GM23338 (cell line): ENCODE measurements at regions not wholly inside any gene's neighbourhood (a gene's known extent, or its start where the extent isn't known, plus 50 kb on each side); places are given as distances from the start of the nearest gene placed in this dataset.

Experiments
- ATAC-seq: fragments of 200-7000 bp; cut with Tn5 transposase; 3 replicates; pipeline ENCODE4 v1.9.1; 2020
- DNase-seq: peaks from one replicate; pipeline ENCODE4 v3.0.0-alpha.2; 2015; ENCODE audit warnings: low spot score
- H2AFZ ChIP-seq: fragments of 200-600 bp; sonication (generic); 2 replicates; pipeline ENCODE4 v1.8.0; 2016; ENCODE audit warnings: antibody characterized with exemption, mild to moderate bottlenecking, moderate library complexity
- H3F3A ChIP-seq: fragments of 200-600 bp; sonication (generic); replicated peaks from 2 replicates; pipeline ENCODE4 v1.8.0; 2017; ENCODE audit warnings: antibody characterized with exemption, mixed run types, low read depth
- H3K27ac ChIP-seq: fragments of 200-600 bp; sonication (generic); 2 replicates; pipeline ENCODE4 v1.6.1; 2016; ENCODE audit warnings: low read depth
- H3K27me3 ChIP-seq: fragments of 200-600 bp; sonication (generic); 2 replicates; pipeline ENCODE4 v1.8.0; 2016; ENCODE audit warnings: mild to moderate bottlenecking, mixed run types, moderate library complexity; ENCODE audit not compliant: insufficient read depth
- H3K36me3 ChIP-seq: fragments of 200-600 bp; sonication (generic); 2 replicates; pipeline ENCODE4 v1.8.0; 2016; ENCODE audit warnings: mild to moderate bottlenecking; ENCODE audit not compliant: insufficient read depth
- H3K4me1 ChIP-seq: fragments of 200-600 bp; sonication (generic); 2 replicates; pipeline ENCODE4 v1.8.0; 2016; ENCODE audit warnings: mild to moderate bottlenecking, moderate library complexity; ENCODE audit not compliant: insufficient read depth
- H3K4me2 ChIP-seq: fragments of 200-600 bp; sonication (generic); 2 replicates; pipeline ENCODE4 v1.7.1; 2017; ENCODE audit warnings: mixed run types
- H3K4me3 ChIP-seq: fragments of 200-600 bp; sonication (generic); 2 replicates; pipeline ENCODE4 v1.6.1; 2016; ENCODE audit warnings: mixed run types
- H3K79me2 ChIP-seq: fragments of 200-600 bp; sonication (generic); replicated peaks from 2 replicates; pipeline ENCODE4 v1.8.0; 2017; ENCODE audit warnings: mild to moderate bottlenecking; ENCODE audit not compliant: insufficient read depth
- H3K9me2 ChIP-seq: fragments of 200-600 bp; sonication (generic); 2 replicates; pipeline ENCODE4 v1.8.0; 2017; ENCODE audit not compliant: insufficient read depth
- H4K20me1 ChIP-seq: fragments of 200-600 bp; sonication (generic); replicated peaks from 2 replicates; pipeline ENCODE4 v1.8.0; 2017; ENCODE audit warnings: mild to moderate bottlenecking; ENCODE audit not compliant: insufficient read depth
- H3K27ac Mint-ChIP-seq: 2 replicates; pipeline ENCODE4 v1.8.0; 2020; ENCODE audit warnings: inconsistent platforms, mild to moderate bottlenecking, moderate library complexity, mixed read lengths
- H3K27me3 Mint-ChIP-seq: 3 replicates; pipeline ENCODE4 v1.8.0; 2022; ENCODE audit warnings: low read depth, mild to moderate bottlenecking, moderate library complexity, mixed read lengths, inconsistent platforms; ENCODE audit not compliant: insufficient read depth, poor library complexity
- H3K36me3 Mint-ChIP-seq: 3 replicates; pipeline ENCODE4 v1.8.0; 2021; ENCODE audit warnings: low read depth, mild to moderate bottlenecking, inconsistent platforms, moderate library complexity, mixed read lengths
- H3K4me1 Mint-ChIP-seq: 3 replicates; pipeline ENCODE4 v1.8.0; 2020; ENCODE audit warnings: mild to moderate bottlenecking, inconsistent platforms, mixed read lengths
- H3K4me3 Mint-ChIP-seq: 3 replicates; pipeline ENCODE4 v1.8.0; 2021; ENCODE audit warnings: moderate library complexity, mild to moderate bottlenecking, inconsistent platforms, mixed read lengths
- H3K9me3 Mint-ChIP-seq: 3 replicates; pipeline ENCODE4 v1.8.0; 2020; ENCODE audit warnings: moderate library complexity, mild to moderate bottlenecking, inconsistent platforms, mixed read lengths
- CREB1 ChIP-seq: fragments of 250-450 bp; sonication (Bioruptor Pico); IDR thresholded peaks from 2 replicates; pipeline ENCODE4 v1.5.0; 2020; ENCODE audit warnings: low read depth, mild to moderate bottlenecking, moderate library complexity
- EZH2 ChIP-seq: fragments of 200-600 bp; sonication (generic); IDR thresholded peaks from one replicate; pipeline ENCODE4 v1.8.0; 2017; ENCODE audit warnings: antibody characterized with exemption, mild to moderate bottlenecking, low read depth; ENCODE audit not compliant: unreplicated experiment
- EZH2phosphoT487 ChIP-seq: fragments of 200-600 bp; sonication (generic); IDR thresholded peaks from one replicate; pipeline ENCODE4 v1.8.1; 2018; ENCODE audit warnings: antibody characterized with exemption; ENCODE audit not compliant: unreplicated experiment
- JUNB ChIP-seq: IDR thresholded peaks from one replicate; pipeline ENCODE4 v1.6.1; 2016; ENCODE audit warnings: antibody characterized with exemption; ENCODE audit not compliant: unreplicated experiment
- NANOG ChIP-seq: IDR thresholded peaks from 2 replicates; pipeline ENCODE4 v1.6.1; 2016; ENCODE audit warnings: antibody characterized with exemption, borderline replicate concordance
- POLR2AphosphoS5 ChIP-seq: IDR thresholded peaks from 2 replicates; pipeline ENCODE4 v1.6.1; 2016; ENCODE audit warnings: antibody characterized with exemption, low read depth
- STAT1 ChIP-seq: IDR thresholded peaks from one replicate; pipeline ENCODE4 v1.6.1; 2016; ENCODE audit warnings: antibody characterized with exemption; ENCODE audit not compliant: unreplicated experiment
- ZNF114 ChIP-seq: fragments of 250-450 bp; sonication (Bioruptor Pico); IDR thresholded peaks from 2 replicates; pipeline ENCODE4 v1.5.0; 2020; ENCODE audit warnings: mild to moderate bottlenecking, moderate library complexity
- ZNF331 ChIP-seq: fragments of 250-450 bp; sonication (Bioruptor Pico); IDR thresholded peaks from 2 replicates; pipeline ENCODE4 v1.5.0; 2020; ENCODE audit warnings: low read depth, mild to moderate bottlenecking, moderate library complexity
- TF ChIP-seq, protein P1 (sequence below): fragments of 250-450 bp; sonication (Bioruptor Pico); IDR thresholded peaks from 2 replicates; pipeline ENCODE4 v1.5.0; 2020; ENCODE audit warnings: mild to moderate bottlenecking, moderate library complexity
- TF ChIP-seq, protein P2 (sequence below): IDR thresholded peaks from one replicate; pipeline ENCODE4 v1.6.1; 2018; ENCODE audit warnings: antibody characterized with exemption; ENCODE audit not compliant: unreplicated experiment
- TF ChIP-seq, protein P3 (sequence below): IDR thresholded peaks from 2 replicates; pipeline ENCODE4 v1.6.1; 2016; ENCODE audit warnings: antibody characterized with exemption
- TF ChIP-seq, protein P4 (sequence below), 2 experiments: fragments of 200-600 bp in 1 of 2; sonication (generic) in 1 of 2; conservative IDR thresholded peaks; 2 replicates each; pipeline versions ENCODE4 v1.5.1 to v1.6.1; 2016 to 2017; ENCODE audit warnings: antibody characterized with exemption in 2 of 2, low read depth in 2 of 2, mild to moderate bottlenecking in 2 of 2, moderate library complexity in 1 of 2

DNA sequence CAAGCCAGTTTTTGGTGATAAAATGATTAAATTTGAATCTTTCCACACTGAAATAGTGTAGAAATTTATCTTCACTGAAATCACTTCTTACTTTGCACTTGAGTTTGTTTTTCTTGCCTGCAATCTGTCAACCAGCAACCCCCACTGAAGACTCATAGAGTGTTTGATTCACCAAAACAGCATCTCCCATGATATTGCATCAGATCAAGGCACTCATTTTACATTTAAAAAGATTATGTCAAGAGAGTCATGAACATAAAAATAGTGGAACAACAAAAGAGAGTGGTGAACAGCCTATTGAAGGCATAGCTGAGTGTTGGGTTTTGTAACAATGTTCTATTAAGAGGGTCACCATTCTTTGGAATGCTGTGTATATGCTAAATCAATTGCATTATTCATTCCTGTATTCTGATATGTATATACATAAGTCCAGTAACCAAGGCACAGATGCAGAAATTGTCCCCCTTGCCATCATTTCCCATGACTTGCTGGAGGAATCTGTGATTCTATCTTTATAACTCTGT lies 1934.9 kb downstream of the ARAP2 start:
- Histone ChIP-seq H2AFZ (no peak overlapping the region; the same call in 1 of the 2 replicates), H3K4me1 (peaks cover 28% of the 10 kb centered on the region), H3K4me3 (peak overlapping the region; percentile 19; the same call in 1 of the 2 replicates), H3K36me3 (no peaks in the 10 kb centered on the region), H3K79me2 (no peaks in the 10 kb centered on the region), H3K4me2 (peak overlapping the region; percentile 46; the same call in 1 of the 2 replicates), H3F3A (no peaks in the 10 kb centered on the region), H3K9me2 (no peaks in the 10 kb centered on the region), H3K27ac (no peak overlapping the region), H3K27me3 (no peaks in the 10 kb centered on the region), H4K20me1 (no peaks in the 10 kb centered on the region)
- Mint-ChIP-seq H3K9me3 (no peaks in the 10 kb centered on the region), H3K27me3 (no peaks in the 10 kb centered on the region), H3K4me3 (no peak overlapping the region), H3K4me1 (peaks cover 29% of the 10 kb centered on the region), H3K27ac (peak overlapping the region; percentile 19; the same call in 1 of the 2 replicates), H3K36me3 (peaks cover 3% of the 10 kb centered on the region; the same call in 1 of the 3 replicates)
- no peak for ATAC-seq
- TF ChIP-seq EZH2 (no peak), POLR2AphosphoS5 (no peak), JUNB (no peak), ZNF114 (CRISPR knock-in tag) (no peak), ZNF331 (CRISPR knock-in tag) (no peak), CREB1 (CRISPR knock-in tag) (no peak), STAT1 (no peak), EZH2phosphoT487 (no peak), NANOG (no peak)
- TF ChIP-seq, protein P1, sequence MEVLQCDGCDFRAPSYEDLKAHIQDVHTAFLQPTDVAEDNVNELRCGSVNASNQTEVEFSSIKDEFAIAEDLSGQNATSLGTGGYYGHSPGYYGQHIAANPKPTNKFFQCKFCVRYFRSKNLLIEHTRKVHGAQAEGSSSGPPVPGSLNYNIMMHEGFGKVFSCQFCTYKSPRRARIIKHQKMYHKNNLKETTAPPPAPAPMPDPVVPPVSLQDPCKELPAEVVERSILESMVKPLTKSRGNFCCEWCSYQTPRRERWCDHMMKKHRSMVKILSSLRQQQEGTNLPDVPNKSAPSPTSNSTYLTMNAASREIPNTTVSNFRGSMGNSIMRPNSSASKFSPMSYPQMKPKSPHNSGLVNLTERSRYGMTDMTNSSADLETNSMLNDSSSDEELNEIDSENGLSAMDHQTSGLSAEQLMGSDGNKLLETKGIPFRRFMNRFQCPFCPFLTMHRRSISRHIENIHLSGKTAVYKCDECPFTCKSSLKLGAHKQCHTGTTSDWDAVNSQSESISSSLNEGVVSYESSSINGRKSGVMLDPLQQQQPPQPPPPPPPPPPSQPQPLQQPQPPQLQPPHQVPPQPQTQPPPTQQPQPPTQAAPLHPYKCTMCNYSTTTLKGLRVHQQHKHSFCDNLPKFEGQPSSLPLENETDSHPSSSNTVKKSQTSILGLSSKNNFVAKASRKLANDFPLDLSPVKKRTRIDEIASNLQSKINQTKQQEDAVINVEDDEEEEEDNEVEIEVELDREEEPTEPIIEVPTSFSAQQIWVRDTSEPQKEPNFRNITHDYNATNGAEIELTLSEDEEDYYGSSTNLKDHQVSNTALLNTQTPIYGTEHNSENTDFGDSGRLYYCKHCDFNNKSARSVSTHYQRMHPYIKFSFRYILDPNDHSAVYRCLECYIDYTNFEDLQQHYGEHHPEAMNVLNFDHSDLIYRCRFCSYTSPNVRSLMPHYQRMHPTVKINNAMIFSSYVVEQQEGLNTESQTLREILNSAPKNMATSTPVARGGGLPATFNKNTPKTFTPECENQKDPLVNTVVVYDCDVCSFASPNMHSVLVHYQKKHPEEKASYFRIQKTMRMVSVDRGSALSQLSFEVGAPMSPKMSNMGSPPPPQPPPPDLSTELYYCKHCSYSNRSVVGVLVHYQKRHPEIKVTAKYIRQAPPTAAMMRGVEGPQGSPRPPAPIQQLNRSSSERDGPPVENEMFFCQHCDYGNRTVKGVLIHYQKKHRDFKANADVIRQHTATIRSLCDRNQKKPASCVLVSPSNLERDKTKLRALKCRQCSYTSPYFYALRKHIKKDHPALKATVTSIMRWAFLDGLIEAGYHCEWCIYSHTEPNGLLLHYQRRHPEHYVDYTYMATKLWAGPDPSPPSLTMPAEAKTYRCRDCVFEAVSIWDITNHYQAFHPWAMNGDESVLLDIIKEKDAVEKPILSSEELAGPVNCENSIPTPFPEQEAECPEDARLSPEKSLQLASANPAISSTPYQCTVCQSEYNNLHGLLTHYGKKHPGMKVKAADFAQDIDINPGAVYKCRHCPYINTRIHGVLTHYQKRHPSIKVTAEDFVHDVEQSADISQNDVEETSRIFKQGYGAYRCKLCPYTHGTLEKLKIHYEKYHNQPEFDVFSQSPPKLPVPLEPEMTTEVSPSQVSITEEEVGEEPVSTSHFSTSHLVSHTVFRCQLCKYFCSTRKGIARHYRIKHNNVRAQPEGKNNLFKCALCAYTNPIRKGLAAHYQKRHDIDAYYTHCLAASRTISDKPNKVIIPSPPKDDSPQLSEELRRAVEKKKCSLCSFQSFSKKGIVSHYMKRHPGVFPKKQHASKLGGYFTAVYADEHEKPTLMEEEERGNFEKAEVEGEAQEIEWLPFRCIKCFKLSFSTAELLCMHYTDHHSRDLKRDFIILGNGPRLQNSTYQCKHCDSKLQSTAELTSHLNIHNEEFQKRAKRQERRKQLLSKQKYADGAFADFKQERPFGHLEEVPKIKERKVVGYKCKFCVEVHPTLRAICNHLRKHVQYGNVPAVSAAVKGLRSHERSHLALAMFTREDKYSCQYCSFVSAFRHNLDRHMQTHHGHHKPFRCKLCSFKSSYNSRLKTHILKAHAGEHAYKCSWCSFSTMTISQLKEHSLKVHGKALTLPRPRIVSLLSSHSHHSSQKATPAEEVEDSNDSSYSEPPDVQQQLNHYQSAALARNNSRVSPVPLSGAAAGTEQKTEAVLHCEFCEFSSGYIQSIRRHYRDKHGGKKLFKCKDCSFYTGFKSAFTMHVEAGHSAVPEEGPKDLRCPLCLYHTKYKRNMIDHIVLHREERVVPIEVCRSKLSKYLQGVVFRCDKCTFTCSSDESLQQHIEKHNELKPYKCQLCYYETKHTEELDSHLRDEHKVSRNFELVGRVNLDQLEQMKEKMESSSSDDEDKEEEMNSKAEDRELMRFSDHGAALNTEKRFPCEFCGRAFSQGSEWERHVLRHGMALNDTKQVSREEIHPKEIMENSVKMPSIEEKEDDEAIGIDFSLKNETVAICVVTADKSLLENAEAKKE (CRISPR knock-in tag): no peak
- TF ChIP-seq, protein P2, sequence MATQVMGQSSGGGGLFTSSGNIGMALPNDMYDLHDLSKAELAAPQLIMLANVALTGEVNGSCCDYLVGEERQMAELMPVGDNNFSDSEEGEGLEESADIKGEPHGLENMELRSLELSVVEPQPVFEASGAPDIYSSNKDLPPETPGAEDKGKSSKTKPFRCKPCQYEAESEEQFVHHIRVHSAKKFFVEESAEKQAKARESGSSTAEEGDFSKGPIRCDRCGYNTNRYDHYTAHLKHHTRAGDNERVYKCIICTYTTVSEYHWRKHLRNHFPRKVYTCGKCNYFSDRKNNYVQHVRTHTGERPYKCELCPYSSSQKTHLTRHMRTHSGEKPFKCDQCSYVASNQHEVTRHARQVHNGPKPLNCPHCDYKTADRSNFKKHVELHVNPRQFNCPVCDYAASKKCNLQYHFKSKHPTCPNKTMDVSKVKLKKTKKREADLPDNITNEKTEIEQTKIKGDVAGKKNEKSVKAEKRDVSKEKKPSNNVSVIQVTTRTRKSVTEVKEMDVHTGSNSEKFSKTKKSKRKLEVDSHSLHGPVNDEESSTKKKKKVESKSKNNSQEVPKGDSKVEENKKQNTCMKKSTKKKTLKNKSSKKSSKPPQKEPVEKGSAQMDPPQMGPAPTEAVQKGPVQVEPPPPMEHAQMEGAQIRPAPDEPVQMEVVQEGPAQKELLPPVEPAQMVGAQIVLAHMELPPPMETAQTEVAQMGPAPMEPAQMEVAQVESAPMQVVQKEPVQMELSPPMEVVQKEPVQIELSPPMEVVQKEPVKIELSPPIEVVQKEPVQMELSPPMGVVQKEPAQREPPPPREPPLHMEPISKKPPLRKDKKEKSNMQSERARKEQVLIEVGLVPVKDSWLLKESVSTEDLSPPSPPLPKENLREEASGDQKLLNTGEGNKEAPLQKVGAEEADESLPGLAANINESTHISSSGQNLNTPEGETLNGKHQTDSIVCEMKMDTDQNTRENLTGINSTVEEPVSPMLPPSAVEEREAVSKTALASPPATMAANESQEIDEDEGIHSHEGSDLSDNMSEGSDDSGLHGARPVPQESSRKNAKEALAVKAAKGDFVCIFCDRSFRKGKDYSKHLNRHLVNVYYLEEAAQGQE: no peak
- TF ChIP-seq, protein P3, sequence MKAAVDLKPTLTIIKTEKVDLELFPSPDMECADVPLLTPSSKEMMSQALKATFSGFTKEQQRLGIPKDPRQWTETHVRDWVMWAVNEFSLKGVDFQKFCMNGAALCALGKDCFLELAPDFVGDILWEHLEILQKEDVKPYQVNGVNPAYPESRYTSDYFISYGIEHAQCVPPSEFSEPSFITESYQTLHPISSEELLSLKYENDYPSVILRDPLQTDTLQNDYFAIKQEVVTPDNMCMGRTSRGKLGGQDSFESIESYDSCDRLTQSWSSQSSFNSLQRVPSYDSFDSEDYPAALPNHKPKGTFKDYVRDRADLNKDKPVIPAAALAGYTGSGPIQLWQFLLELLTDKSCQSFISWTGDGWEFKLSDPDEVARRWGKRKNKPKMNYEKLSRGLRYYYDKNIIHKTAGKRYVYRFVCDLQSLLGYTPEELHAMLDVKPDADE: no peak
- TF ChIP-seq, protein P4, sequence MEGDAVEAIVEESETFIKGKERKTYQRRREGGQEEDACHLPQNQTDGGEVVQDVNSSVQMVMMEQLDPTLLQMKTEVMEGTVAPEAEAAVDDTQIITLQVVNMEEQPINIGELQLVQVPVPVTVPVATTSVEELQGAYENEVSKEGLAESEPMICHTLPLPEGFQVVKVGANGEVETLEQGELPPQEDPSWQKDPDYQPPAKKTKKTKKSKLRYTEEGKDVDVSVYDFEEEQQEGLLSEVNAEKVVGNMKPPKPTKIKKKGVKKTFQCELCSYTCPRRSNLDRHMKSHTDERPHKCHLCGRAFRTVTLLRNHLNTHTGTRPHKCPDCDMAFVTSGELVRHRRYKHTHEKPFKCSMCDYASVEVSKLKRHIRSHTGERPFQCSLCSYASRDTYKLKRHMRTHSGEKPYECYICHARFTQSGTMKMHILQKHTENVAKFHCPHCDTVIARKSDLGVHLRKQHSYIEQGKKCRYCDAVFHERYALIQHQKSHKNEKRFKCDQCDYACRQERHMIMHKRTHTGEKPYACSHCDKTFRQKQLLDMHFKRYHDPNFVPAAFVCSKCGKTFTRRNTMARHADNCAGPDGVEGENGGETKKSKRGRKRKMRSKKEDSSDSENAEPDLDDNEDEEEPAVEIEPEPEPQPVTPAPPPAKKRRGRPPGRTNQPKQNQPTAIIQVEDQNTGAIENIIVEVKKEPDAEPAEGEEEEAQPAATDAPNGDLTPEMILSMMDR (conservative IDR thresholded peaks at IDR 0.05; ENCODE audit: low read depth in 2 of 2): no peak
- no peak for DNase-seq
